HG03442 (cell line): ENCODE measurements at regions not wholly inside any gene's neighbourhood (a gene's known extent, or its start where the extent isn't known, plus 50 kb on each side); places are given as distances from the start of the nearest gene placed in this dataset.

Source experiments
- ATAC-seq: cut with Tn5 transposase; IDR thresholded peaks from one replicate; pipeline ENCODE4 v1.9.1; 2021; ENCODE audit warnings: mild to moderate bottlenecking, moderate library complexity; ENCODE audit not compliant: unreplicated experiment

DNA sequence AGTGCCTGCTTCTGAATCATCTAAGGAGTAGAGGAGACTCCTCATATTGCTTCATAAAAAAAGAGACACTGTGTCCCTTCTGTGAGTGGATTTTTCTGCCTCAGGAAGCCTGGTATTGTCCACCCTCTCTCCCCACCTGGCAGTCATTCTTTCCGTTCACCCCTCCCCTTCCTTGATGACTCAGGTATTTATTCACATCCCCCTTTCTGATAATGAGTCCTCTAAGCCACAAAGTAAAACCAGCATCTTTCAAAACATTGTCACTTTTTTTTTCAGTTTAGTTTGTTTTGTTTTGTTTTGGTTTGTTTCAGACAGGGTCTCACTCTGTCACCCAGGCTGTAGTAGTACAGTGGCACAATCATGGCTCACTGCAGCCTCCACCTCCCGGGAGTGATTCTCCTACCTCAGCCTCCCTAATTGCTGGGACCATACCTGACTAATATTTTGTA lies 65.2 kb upstream of the UBE2E1 start:
- ATAC-seq = peak; percentile 91

DNA sequence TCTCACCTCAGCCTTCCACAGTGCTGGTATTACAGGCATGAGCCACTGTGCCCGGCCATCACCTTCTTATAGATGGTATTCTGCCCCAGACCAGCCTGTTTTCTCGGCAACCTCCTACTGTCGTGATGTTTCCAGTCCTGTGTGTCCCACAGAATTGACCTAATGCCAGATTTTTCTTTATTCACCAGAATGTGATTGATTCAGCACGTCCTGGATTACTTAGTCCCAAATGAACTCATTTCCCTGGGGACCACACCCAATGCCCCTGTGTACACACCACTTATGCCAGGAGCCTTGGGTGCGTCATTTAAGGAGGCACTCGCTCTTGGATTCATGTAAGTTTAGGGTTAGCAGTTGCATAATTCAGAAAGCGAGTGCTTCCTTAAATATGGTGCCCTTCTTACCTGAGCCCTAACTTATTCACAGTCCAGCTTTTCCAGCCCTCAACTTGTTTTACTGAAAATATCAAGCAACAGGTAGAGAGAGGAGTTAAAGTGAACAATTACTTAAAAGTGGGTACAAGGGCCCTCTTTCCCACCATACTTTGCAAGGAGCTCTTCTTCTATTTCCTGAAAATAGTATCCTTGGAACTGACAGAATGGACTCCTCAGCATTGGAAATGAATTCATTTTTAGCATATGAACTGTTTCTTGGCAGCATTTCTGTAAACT lies 64.6 kb upstream of the UBE2E1 start:
- no peak for ATAC-seq

DNA sequence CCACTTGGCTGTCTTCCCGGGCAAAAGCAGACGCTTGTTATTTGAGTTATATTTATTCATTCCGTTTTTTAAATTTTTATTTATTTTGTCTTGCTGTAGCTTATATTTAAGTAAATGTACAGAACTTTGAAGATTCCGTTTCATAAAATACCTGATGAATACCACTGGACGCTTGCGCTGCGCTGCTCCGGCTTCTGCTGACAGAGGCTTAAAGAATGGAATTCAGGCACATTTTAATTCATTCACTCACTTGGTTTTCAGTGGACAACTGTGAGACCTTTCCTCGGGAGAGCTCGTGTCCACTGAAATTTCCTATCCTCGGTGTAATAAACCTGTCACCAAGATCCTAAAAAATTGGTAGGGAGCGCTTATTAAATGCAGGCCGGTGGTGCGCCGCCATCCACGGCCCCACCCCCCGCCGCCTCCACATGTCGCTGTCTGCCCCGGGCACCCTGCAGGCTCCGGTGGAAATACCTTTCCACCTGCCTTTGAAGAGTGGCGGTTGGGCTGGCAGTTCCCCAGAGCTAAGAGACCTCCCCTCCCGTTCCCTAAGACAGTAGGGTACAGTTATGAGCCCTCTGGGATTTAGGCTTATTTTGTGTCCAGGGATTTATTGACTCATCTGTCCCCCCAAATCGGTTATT lies 62.5 kb upstream of the UBE2E1 start:
- no peak for ATAC-seq

DNA sequence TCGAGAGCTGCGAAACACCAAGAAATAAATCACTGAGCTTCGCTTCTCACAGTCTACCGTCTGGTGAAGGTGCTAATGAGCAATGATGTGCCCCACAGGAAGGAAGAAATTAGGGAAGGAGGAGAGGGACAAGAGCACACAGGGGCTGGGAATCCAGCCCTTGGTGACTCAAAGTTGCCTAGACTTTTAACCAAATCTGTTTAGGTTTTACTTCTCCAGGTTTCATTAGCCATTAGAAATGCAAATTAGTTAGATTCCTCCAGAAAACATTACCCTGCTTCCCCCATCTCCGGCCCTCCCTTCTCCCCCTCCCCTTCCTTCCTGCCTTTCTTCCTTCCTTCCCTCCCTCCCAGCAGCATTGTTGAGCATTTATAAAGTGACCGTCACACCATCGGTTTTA lies 59.3 kb upstream of the UBE2E1 start:
- no peak for ATAC-seq

DNA sequence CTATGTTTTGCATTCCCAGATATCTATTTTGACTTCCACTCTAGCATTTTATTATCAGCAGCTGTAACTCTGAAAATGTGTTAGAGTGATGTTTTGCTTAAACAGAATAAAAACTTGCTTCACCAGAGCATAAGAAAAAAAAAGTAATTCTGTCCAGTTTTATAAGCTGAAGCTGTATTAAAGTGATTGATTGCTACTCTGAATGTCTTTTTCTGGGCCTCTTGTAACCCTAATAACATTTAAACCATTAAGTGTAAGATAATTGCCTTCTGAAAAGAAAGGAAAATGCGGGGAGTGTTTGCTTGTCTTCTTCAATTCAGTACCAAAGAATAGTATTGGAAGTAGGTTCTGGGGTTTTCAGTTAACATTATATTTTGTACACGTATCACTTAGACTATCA lies 57.9 kb upstream of the UBE2E1 start:
- no peak for ATAC-seq

DNA sequence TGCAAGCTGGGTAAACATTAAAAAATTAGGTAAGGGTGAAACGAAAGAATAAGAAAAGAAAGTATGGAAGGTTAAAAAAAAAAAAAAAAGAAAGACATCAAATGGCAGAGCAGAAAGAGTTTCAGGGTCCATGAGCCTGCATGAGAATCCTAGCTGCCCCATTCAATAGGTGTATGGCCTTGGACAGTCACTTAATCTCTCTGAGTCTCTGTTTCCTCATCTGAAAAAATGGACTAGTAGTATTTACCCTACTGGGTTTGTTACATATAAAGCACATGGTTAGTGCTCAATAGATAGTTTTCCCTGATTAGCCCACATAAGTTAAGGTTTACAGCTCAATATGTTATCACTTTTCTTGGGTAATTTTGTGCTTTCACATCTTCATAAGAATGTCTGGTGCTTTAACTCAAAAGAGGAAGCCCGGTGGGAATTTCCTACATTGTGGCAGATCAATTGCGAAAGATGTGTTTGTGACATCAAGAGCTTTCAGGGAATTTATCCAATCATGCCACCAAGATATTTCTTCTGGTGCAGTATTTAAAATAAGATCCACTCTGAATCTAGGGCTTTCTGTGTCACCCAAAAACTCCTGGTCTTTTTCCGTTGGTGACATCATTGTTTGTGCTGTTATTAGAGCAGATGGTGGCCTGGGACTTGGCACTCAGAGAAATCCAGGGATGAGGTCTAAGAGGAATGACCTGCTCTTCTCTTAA lies 57.2 kb upstream of the UBE2E1 start:
- no peak for ATAC-seq

DNA sequence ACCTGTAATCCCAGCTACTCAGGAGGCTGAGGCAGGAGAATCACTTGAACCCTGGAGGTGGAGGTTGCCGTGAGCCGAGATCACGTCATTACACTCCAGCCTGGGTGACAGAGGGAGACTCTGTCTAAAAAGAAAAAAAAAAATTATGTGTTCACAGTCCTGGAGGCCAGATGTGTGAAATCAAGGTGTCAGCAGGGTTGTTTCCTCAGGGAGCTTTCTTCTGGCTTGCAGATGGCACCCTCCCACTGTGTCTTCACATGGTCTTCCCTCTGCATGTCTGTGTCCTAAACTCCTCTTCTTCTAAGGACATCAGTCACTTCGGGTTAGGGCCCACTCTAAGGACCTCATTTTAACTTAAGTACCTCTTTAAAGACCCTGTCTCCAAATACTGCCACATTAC lies 56.1 kb upstream of the UBE2E1 start:
- ATAC-seq = no peak

DNA sequence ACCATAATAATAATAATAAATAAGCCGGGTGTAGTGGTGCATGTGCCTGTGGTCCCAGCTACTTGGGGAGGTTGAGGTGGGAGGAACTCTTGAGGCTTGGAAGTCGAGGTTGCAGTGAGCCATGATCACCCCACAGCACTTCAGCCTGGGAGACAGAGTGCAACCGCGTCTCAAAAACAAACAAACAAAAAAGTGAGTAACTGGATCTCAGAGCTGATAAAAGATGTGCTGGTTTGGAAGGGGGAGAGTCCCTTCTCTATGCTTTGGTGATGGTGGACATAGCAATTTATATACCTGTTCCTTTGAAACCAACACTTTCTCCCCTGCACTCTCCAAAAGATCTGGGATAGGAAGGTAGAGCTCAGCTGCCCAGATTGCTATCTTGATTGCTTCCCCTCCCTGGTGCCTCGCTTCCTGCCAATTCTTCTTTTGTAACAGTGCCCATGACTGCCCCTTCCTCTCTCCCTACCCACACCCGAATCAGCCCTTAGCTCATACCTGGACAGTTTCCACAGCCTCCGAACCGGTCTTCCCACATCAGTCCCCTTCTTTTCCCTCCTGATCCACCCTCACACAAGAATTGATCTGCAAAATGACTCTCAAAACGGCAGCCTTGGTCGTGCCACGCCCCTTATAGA lies 55.1 kb upstream of the UBE2E1 start:
- no peak for ATAC-seq

DNA sequence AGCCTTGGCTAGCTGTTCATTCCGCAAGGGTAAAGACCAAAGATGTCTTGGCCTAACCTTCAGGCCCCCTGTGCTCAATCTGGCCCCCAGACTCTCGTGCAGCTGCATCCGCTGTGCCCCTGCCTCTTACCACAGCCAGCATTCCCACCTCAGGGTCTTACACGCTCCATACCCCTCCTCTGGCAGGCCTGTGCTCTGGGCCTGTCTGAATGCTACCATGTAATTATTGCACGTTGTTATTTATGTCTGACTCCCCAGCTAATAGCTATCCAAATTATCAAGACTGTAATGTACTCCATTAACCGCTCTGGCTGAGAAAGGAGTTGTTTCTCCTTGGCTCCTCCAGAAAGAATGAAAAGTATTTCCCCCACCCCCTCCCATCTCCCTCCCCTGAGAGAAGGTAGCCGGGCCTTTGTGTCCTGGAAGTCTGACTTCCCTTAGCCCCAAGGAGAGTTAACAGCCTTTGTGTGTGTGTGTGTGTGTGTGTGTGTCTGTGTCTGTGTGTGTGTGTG lies 54.5 kb upstream of the UBE2E1 start:
- ATAC-seq = no peak

DNA sequence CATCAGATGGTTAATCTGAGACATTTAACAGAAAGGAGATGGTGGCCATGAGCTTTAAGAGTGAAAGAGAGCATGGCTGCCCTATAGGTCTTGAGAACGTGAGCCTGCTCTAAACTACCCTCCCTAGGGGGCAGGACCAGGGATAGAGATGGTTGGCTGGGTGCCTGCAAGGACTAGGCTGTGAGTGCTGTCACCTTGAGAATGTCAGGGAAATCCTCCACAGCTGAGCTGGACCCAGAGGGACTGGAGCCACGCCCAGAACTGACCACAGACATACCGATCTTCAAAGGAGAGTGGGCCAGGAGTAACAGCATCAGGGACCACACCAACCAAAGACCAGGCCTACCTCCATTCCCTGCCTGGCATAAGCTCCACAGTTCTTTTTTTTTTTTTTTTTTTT lies 53.6 kb upstream of the UBE2E1 start:
- no peak for ATAC-seq

DNA sequence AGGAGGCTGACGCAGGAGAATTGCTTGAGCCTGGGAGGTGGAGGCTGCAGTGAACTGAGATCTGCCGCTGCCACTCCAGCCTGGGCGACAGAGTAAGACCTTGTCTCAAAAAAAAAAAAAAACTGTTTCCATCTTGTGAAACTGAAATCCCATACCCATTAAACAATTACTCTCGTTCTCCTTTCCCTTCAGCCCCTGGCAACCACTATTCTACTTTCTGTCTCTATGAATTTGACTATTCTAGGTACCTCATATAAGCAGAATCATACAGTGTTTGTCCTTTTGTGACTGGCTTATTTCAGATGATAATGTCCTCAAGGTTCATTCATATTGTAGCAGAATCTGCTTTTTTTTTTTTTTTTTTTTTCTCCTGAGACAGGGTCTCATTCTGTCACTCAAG lies 51.5 kb upstream of the UBE2E1 start:
- no peak for ATAC-seq
